MM.1S (cell line): ENCODE measurements at regions not wholly inside any gene's neighbourhood (a gene's known extent, or its start where the extent isn't known, plus 50 kb on each side); places are given as distances from the start of the nearest gene placed in this dataset.

Experiments
- DNase-seq: peaks from one replicate; pipeline ENCODE4 v3.0.0-alpha.2; 2015
- H2AFZ ChIP-seq: fragments of 300-600 bp; sonication (generic); 2 replicates; pipeline ENCODE4 v1.6.0; 2016; ENCODE audit warnings: antibody characterized with exemption, low read length
- H3F3A ChIP-seq: fragments of 300-600 bp; sonication (generic); 2 replicates; pipeline ENCODE4 v1.6.1; 2016; ENCODE audit warnings: mild to moderate bottlenecking, antibody characterized with exemption, low read length, moderate library complexity, mixed read lengths; ENCODE audit not compliant: insufficient read depth
- H3K27ac ChIP-seq: fragments of 300-600 bp; sonication (generic); 2 replicates; pipeline ENCODE4 v1.5.1; 2016; ENCODE audit warnings: mild to moderate bottlenecking, low read length
- H3K27me3 ChIP-seq: fragments of 300-600 bp; sonication (generic); replicated peaks from 2 replicates; pipeline ENCODE4 v1.6.0; 2016; ENCODE audit warnings: low read length; ENCODE audit not compliant: insufficient read depth
- H3K36me3 ChIP-seq: fragments of 300-600 bp; sonication (generic); replicated peaks from 2 replicates; pipeline ENCODE4 v1.6.1; 2016; ENCODE audit warnings: mild to moderate bottlenecking, low read length, mixed read lengths; ENCODE audit not compliant: insufficient read depth
- H3K4me1 ChIP-seq: fragments of 300-600 bp; sonication (generic); 2 replicates; pipeline ENCODE4 v1.6.1; 2016; ENCODE audit warnings: low read length, mixed read lengths
- H3K4me2 ChIP-seq: fragments of 300-600 bp; sonication (generic); 2 replicates; pipeline ENCODE4 v1.6.0; 2016; ENCODE audit warnings: low read depth, low read length
- H3K4me3 ChIP-seq: fragments of 300-600 bp; sonication (generic); 2 replicates; pipeline ENCODE4 v1.5.1; 2016; ENCODE audit warnings: low read length, mixed read lengths
- H3K79me2 ChIP-seq: fragments of 300-600 bp; sonication (generic); 2 replicates; pipeline ENCODE4 v1.6.1; 2016; ENCODE audit warnings: mixed run types, low read length, mixed read lengths
- H3K9ac ChIP-seq: fragments of 300-600 bp; sonication (generic); 2 replicates; pipeline ENCODE4 v1.6.1; 2016; ENCODE audit warnings: low read length, mixed read lengths
- H3K9me2 ChIP-seq: fragments of 300-600 bp; sonication (generic); replicated peaks from 2 replicates; pipeline ENCODE4 v1.6.1; 2016; ENCODE audit warnings: mild to moderate bottlenecking, low read length, mixed read lengths; ENCODE audit not compliant: insufficient read depth
- H3K9me3 ChIP-seq: fragments of 300-600 bp; sonication (generic); replicated peaks from 2 replicates; pipeline ENCODE4 v1.6.1; 2016; ENCODE audit warnings: mild to moderate bottlenecking, low read length, mixed read lengths; ENCODE audit not compliant: insufficient read depth
- H4K20me1 ChIP-seq: fragments of 300-600 bp; sonication (generic); 2 replicates; pipeline ENCODE4 v1.6.1; 2016; ENCODE audit warnings: mild to moderate bottlenecking, low read length, moderate library complexity, mixed read lengths; ENCODE audit not compliant: insufficient read depth
- EZH2 ChIP-seq: fragments of 300-600 bp; sonication (generic); optimal IDR thresholded peaks from 2 replicates; pipeline ENCODE3; 2017; ENCODE audit warnings: low read depth, mild to moderate bottlenecking, antibody characterized with exemption, low read length, mixed read lengths
- EZH2phosphoT487 ChIP-seq: fragments of 300-600 bp; sonication (generic); IDR thresholded peaks from 2 replicates; pipeline ENCODE4 v1.6.1; 2018; ENCODE audit warnings: antibody characterized with exemption, low read length
- TF ChIP-seq, protein P1 (sequence below): fragments of 300-600 bp; sonication (generic); IDR thresholded peaks from 2 replicates; pipeline ENCODE4 v1.5.1; 2016; ENCODE audit warnings: antibody characterized with exemption, low read length, mixed read lengths

DNA sequence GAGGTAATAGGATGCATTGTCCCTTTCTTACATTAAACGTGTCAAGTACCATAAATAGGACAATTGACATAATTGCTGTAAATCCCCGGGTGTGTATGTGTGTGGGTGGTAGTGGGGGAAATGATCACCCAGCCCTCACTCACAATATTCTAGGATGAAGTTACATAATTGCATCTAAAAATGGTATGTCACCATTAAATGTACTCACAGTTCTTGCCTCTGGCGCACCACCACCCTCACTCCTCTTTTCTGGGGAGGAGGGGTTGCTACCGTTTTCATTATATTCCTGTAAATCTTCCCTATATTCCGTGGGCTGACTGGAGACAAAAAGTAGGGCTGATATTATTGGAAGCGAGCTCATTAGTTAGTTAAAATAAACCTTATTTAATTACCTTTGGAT, 563.8 kb downstream of the TLR4 start:
- no peak for DNase-seq
- TF ChIP-seq, protein P1, sequence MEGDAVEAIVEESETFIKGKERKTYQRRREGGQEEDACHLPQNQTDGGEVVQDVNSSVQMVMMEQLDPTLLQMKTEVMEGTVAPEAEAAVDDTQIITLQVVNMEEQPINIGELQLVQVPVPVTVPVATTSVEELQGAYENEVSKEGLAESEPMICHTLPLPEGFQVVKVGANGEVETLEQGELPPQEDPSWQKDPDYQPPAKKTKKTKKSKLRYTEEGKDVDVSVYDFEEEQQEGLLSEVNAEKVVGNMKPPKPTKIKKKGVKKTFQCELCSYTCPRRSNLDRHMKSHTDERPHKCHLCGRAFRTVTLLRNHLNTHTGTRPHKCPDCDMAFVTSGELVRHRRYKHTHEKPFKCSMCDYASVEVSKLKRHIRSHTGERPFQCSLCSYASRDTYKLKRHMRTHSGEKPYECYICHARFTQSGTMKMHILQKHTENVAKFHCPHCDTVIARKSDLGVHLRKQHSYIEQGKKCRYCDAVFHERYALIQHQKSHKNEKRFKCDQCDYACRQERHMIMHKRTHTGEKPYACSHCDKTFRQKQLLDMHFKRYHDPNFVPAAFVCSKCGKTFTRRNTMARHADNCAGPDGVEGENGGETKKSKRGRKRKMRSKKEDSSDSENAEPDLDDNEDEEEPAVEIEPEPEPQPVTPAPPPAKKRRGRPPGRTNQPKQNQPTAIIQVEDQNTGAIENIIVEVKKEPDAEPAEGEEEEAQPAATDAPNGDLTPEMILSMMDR, result no peak
- no peak for TF ChIP-seq EZH2
- no peak for TF ChIP-seq EZH2phosphoT487
- H3K79me2 ChIP-seq, result no peaks in the 10 kb centered on the region
- no peak overlapping the region for H2AFZ ChIP-seq
- no peaks in the 10 kb centered on the region for H3F3A ChIP-seq
- H4K20me1 ChIP-seq, result no peaks in the 10 kb centered on the region
- H3K4me3 ChIP-seq, result no peak overlapping the region
- H3K9ac ChIP-seq, result no peak overlapping the region
- H3K4me2 ChIP-seq, result no peak overlapping the region
- H3K36me3 ChIP-seq, result no peaks in the 10 kb centered on the region
- no peaks in the 10 kb centered on the region for H3K9me2 ChIP-seq
- H3K27me3 ChIP-seq, result no peaks in the 10 kb centered on the region
- H3K4me1 ChIP-seq, result no peaks in the 10 kb centered on the region
- H3K27ac ChIP-seq, result no peak overlapping the region
- H3K9me3 ChIP-seq, result no peaks in the 10 kb centered on the region

DNA sequence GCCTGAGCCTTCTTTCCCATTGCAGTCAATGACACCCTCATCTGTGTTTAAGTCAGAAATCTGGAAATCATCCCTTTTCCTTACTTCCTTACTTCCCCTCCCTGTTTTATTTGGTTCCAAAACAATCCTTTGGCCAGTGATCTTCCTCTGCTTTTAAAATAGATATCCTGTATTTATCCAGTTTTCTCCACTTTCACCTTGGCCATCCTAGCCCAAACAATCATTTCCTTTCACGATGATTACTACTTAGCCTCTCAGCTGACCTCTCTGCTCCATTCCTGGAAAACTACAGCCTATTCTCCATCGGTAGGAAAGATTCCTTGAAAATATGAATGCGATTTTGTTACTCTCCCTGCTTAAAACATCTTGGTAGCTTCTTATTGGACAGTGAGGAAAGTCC, 565.4 kb downstream of the TLR4 start:
- Histone ChIP-seq H3K9ac (no peak overlapping the region), H3K4me1 (no peaks in the 10 kb centered on the region), H3K4me3 (no peak overlapping the region), H3K36me3 (no peaks in the 10 kb centered on the region), H2AFZ (no peak overlapping the region), H3K4me2 (no peak overlapping the region), H4K20me1 (no peaks in the 10 kb centered on the region), H3F3A (no peaks in the 10 kb centered on the region), H3K27me3 (no peaks in the 10 kb centered on the region), H3K79me2 (no peaks in the 10 kb centered on the region), H3K9me2 (no peaks in the 10 kb centered on the region), H3K9me3 (no peaks in the 10 kb centered on the region), H3K27ac (no peak overlapping the region)
- DNase-seq, result no peak
- TF ChIP-seq EZH2phosphoT487 (no peak), EZH2 (no peak)
- TF ChIP-seq, protein P1, result no peak

DNA sequence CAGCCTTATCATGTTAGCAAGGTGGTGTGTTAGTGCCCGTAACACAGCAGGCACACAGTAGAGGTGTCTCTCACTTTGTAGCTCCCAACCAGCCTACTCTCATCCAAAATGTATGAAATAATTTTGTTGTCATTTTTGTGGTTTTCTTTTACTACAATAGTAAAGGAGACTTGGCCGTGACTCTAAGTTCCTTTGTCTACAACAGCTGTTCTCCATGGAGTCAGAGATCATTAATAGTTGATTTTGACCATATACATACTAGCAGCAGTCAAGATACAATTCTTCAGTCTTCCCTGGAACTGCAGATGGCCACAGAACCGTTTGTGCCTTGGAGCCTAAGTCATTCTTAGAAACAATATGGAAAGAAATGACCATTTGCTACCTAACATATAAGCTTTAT, 567.1 kb downstream of the TLR4 start:
- DNase-seq, result no peak
- H3K9ac ChIP-seq, result no peak overlapping the region
- no peaks in the 10 kb centered on the region for H3K27me3 ChIP-seq
- no peaks in the 10 kb centered on the region for H3K36me3 ChIP-seq
- TF ChIP-seq, protein P1, result no peak
- TF ChIP-seq EZH2phosphoT487 (no peak), EZH2 (no peak)
- H3F3A ChIP-seq, result no peaks in the 10 kb centered on the region
- no peak overlapping the region for H2AFZ ChIP-seq
- no peak overlapping the region for H3K27ac ChIP-seq
- H3K9me3 ChIP-seq, result no peaks in the 10 kb centered on the region
- H4K20me1 ChIP-seq, result no peaks in the 10 kb centered on the region
- no peaks in the 10 kb centered on the region for H3K4me1 ChIP-seq
- no peak overlapping the region for H3K4me3 ChIP-seq
- H3K9me2 ChIP-seq, result no peaks in the 10 kb centered on the region
- H3K4me2 ChIP-seq, result no peak overlapping the region
- H3K79me2 ChIP-seq, result no peaks in the 10 kb centered on the region
